Activated CD4-positive, alpha-beta T cell treated with anti-CD3 and anti-CD28 coated beads, Interleukin-2, Interleukin-6, amounts not matched to agents 100 ng/mL and 50 ng/mL, durations not matched to agents 16 hours and 8 hours (primary cell): ENCODE measurements at regions not wholly inside any gene's neighbourhood (a gene's known extent, or its start where the extent isn't known, plus 50 kb on each side); places are given as distances from the start of the nearest gene placed in this dataset.
"Not testable (repeated sequence)": the region's sequence is repeated elsewhere in the genome, so short reads cannot be mapped to it uniquely, and the experiment has no call there.

ENCODE experiments used
- DNase-seq: peaks from one replicate; pipeline ENCODE4 v3.0.0-alpha.2; 2020

DNA sequence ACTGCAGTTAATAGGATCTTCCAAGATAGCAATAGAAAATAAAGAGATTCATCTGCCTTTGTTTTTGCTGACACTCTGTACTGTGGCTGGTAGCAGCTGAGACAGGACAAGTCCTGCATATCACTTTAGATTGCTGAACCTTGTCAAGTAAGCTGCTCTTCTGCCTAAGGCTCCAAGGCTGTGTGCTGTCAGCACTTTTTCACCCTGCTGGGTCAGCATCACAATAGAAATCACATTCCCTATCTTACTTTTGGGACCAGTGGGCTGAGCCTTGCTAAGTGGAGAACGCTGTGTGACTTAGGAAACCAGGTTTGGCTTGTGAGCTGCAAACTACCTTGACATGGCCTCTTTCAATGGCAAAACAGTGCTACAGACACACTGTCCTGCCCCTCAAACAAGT is 263.9 kb downstream of the FRK start:
- DNase-seq = no peak

- no peak for DNase-seq
Measured at GRCh38 chr6:115796061-115796460, 264.6 kb downstream of the FRK start.

- DNase-seq = no peak
Measured at GRCh38 chr6:115783402-115784061, 277.2 kb downstream of the FRK start.

DNA sequence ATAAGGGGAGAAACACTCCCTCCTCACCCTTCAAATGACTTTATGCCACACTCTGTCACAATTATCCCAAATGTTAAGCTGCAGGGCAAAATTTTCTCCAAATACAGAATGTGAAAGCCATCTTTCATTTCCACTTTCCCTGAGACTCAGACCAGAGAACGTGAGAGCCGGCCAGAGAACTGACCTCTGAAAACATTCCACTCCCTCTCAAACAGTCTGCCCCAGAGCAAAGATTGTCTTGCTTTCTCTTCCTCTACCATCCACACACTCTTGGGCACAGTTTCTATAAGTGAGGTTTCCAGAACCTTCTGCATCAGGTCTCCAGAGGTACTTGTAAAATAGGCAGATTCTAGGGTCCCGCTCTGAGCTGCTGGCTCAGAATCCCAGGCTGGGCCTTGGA is 278.1 kb downstream of the FRK start:
- DNase-seq = no peak

GRCh38 chr6:115773741-115774140 is 286.9 kb downstream of the FRK start:
- no peak for DNase-seq

GRCh38 chr6:115770851-115771250 is 289.8 kb downstream of the FRK start:
- DNase-seq = no peak

GRCh38 chr6:115768500-115768899 is 292.2 kb downstream of the FRK start:
- no peak for DNase-seq

DNA sequence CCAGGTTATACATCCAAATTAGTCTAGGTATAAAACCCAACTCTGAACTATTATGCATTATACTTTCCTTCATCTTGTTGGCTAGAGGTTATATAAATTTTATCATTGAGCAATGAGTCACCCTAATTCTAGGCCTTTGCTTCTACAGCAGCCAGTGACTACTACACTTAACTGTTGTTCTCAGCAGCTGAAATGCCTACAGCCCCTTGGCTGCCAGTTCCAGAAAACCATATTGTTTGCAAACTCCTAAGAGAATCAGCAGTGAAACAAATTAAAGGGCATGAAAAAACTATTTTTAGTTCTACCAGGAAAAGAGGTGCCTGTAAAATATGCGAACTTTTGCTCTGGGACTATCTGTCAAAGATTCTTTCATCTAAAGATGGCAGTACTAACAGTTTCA is 292.8 kb downstream of the FRK start:
- no peak for DNase-seq

DNA sequence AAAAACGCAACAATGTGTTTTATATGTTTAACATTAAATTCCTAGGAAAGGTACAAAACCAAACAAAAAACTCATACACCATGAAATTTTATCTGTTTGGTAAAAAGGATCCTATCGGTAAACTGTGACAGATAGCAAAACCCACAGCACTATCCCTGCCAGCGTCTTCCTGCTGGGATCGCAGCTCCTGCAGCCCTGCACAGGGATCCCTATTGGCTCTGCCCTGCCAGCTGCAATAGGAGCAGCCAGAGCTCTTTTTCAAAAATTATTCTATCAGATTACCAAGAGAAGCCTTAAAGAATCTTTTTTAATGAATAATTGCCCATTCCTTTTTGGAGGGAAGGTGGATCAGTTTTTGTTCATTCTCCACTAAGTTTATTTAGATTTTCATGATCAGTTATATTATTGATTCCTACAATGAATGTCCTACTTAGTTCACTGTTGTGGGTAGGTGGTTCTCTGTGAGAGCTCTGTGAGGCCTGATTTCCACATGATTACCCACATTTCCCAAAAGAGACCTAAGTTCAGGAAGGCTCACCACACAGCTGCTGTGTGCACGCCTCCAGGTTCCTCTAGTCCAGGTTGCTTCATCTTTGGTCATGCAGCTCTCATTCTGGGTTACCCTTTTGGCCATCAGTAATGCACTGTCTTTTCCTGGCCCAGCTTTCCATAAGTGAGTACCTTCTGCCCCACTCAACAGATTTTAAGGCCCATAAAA is 293.8 kb downstream of the FRK start:
- no peak for DNase-seq

GRCh38 chr6:115765966-115766365 is 294.7 kb downstream of the FRK start:
- no peak for DNase-seq

DNA sequence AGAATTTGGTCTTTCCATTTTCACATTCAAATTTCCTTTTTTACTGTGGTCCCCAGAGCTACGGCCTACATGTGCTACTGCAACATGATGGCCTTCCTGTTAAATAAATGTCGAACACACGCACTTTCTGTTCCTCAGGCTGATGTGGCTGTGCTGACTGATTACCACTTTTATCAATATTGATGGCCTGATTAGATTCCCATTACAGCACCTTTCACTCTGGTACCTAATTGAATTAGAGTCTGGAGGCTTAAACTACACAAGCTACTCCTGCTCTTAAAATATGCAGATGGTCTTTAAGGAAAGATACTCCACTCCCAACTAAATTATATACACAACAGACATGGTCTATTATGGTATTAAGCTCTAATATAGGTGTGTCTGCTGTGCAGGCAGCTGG is 301.6 kb downstream of the FRK start:
- DNase-seq = no peak

DNA sequence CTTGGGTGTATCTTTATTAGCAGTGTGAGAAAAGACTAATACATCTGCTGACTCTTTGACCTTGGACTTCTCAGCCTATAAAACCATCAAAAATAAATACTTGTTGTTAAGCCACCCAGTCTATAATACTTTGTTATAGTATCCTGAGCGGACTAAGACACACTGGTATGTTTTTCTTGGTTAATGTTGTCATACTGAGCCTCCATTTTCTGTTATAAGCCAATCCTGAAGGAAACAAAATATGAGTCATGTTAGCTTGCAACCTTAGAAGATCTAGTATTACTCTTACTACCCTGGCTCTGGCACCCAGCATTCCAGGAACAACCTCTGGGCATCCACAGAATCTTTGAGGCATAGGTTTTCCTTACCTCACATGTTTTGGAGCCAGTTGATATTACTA is 307.2 kb downstream of the FRK start:
- DNase-seq = no peak

- no peak for DNase-seq
Measured at GRCh38 chr6:115750946-115751345, 309.7 kb downstream of the FRK start.

- DNase-seq = no peak
Measured at GRCh38 chr6:115750292-115750691, 310.4 kb downstream of the FRK start.

DNA sequence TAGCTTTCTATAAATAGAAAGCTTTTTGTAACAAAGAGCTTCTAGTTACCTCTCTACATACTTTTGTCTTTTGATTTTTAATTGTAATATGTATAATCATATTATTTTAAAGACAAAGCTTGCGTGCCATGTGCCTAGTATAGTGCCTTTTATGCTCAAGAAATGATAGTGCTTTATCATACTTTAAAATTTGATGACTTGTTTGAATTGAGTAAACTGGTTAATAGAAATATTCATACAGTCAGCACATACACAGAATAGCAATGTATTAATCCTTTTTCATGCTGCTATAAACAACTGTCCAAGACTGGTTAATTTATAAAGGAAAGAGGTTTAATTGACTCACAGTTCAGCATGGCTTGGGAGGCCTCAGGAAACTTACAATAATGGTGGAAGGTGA is 313.0 kb downstream of the FRK start:
- no peak for DNase-seq

- not testable (repeated sequence) for DNase-seq
Measured at GRCh38 chr6:115746583-115746982, 314.1 kb downstream of the FRK start.

- no peak for DNase-seq
Measured at GRCh38 chr6:115740907-115741306, 319.8 kb downstream of the FRK start.

DNA sequence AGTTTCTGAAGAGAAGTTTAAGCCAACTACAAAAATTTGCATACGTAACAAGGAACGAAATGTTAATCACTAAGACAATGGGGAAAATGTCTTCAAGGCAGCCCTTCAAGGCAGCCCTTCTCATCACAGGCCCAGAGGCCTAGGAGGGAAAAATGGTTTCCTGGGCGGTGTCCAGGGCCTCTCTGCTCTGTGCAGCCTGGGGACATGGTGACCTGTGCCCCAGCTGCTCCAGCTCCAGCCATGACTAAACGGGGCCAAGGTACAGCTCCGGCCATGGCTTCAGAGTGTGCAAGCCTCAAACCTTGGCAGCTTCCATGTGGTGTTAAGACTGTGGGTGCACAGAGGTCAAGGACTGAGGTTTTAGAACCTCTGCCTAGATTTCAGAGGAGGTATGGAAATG is 325.1 kb downstream of the FRK start:
- no peak for DNase-seq

GRCh38 chr6:115733426-115733825 is 327.3 kb downstream of the FRK start:
- no peak for DNase-seq

- DNase-seq = no peak
Measured at GRCh38 chr6:115729036-115729435, 331.7 kb downstream of the FRK start.

DNA sequence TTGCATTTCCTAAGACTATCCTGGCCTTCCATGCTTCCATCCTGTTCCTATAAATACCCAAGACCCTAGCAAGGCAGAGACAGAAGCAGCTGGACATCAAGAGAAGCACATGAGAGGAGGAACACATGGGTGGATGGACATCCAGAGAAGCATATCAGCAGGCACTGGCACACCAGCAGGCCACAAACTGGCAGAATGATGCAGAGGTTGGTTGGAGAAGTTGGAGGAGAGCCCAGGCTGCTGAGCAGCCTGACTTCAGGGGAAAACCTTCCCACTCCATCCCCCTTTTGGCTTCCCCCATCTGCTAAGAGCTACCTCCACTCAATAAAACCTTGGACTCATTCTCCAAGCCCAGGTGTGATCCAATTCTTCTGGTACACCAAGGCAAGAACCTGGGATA is 332.5 kb downstream of the FRK start:
- no peak for DNase-seq

DNA sequence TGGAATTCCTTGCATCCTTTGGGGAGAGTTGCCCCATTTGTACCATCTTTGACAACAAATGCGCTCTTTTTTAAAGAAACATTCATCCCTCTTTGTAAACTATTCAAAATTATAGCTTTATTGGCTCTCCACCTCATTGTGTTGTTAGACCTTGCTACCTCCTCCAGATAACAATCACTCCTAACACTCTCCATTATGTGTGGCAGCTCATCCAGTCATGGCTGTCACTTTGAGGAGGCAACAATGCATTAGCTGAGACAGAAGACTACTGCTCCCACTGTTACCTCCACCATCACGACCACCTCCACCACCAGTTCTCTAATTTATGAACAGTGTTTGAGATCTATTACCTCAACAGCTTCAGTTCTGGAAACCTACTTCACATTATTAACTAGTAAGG is 339.1 kb downstream of the FRK start:
- DNase-seq = no peak

DNA sequence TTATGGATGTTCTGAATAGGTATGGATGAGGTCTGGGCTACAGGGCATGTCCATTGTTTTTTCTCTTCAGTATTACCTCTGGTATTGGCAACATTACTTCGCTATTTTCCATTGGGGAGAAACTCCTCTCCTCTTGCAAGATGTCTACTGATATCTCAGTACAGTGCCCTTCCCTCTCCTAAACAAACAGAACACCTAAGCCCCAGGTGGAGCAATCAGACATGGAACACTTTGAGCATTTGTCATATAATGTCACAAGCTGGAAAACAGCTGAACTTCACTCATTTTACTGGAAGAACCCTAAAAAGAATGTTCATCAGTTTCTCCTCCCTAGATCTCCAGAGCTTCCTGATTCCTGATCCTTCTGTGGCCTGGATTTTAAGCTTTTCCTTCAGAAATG is 339.8 kb downstream of the FRK start:
- DNase-seq = no peak

- no peak for DNase-seq
Measured at GRCh38 chr6:115717472-115717871, 343.2 kb downstream of the FRK start.

GRCh38 chr6:115717062-115717461 is 343.6 kb downstream of the FRK start:
- no peak for DNase-seq
